Uterus (tissue), 3 donors: ENCODE measurements at regions not wholly inside any gene's neighbourhood (a gene's known extent, or its start where the extent isn't known, plus 50 kb on each side); places are given as distances from the start of the nearest gene placed in this dataset.

Experiments
- DNase-seq, 2 donors: peaks; one replicate each; pipeline ENCODE4 v3.0.0-alpha.2; 2019 to 2020
- H3K27ac ChIP-seq, 2 donors: fragments of 200-600 bp; sonication (generic); 1 replicate in 1 of 2; 2 replicates in 1 of 2; pipeline ENCODE4 v1.5.1; 2016 to 2018
- H3K27me3 ChIP-seq, 2 donors: fragments of 200-600 bp; sonication (generic); one replicate each; pipeline ENCODE4 v1.5.1; 2018 to 2019; ENCODE audit warnings: control low read depth in 1 of 2
- H3K36me3 ChIP-seq, 2 donors: fragments of 200-600 bp; sonication (generic); one replicate each; pipeline ENCODE4 v1.5.1; 2019; ENCODE audit warnings: control low read depth in 1 of 2
- H3K4me1 ChIP-seq, 2 donors: fragments of 200-600 bp; sonication (generic); one replicate each; pipeline ENCODE4 v1.5.1; 2018 to 2019; ENCODE audit warnings: control low read depth in 1 of 2
- H3K4me3 ChIP-seq, 2 donors: fragments of 200-600 bp; sonication (generic); 1 replicate in 1 of 2; 2 replicates in 1 of 2; pipeline ENCODE4 v1.5.1; 2018 to 2019; ENCODE audit warnings: mild to moderate bottlenecking in 1 of 2
- H3K9me3 ChIP-seq, 2 donors: fragments of 200-600 bp; sonication (generic); one replicate each; pipeline ENCODE4 v1.5.1; 2019; ENCODE audit warnings: control low read depth in 1 of 2
- POLR2A ChIP-seq, 2 donors: fragments of 450-650 bp; IDR thresholded peaks; one replicate each; pipeline ENCODE4 v1.6.1; 2016; ENCODE audit warnings: antibody characterized with exemption in 2 of 2, mild to moderate bottlenecking in 1 of 2, moderate library complexity in 1 of 2
- intact Hi-C: fragments of 100-400 bp; cut with DNase I; formaldehyde crosslinking; loops from one replicate; pipeline ENCODE4 v1.15.1; 2023; ENCODE audit warnings: low total_unique reads
- TF ChIP-seq, protein P1 (sequence below), 4 experiments: fragments of 200-600 bp in 2 of 4; fragments of 450-650 bp in 2 of 4; sonication (generic) in 2 of 4; IDR thresholded peaks; one replicate each; pipeline ENCODE4 v1.5.1; 2016 to 2019; ENCODE audit warnings: antibody characterized with exemption in 4 of 4, mild to moderate bottlenecking in 2 of 4, moderate library complexity in 1 of 4
- donor health status: DM: yes; HTN: yes; CAD: no.

DNA sequence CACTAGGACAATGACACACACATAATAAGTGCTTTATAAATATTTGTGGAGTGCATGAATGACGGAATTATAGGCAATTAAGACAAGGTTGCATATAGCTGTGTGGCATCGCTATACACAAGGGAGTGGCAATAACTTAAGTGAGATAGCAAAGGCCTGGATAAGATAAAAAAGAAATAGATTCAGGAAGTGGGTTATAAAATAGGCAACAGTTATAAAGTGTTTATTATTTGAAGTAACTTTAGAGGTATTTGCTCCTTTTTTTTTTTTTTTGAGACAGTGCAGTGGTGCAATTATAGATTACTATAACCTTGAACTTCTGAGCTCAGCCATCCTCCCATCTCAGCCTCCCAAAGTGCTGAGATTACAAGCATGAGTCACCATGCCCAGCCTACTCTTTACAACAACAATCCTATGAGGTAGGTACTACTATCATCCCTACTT is 75.9 kb upstream of the LOC128125822 start:
- Histone ChIP-seq H3K27me3 (no peaks in the 10 kb centered on the region), H3K4me3 (no peak overlapping the region), H3K36me3 (no peaks in the 10 kb centered on the region), H3K9me3 (no peaks in the 10 kb centered on the region), H3K27ac (no peak overlapping the region), H3K4me1 (no peaks in the 10 kb centered on the region)
- TF ChIP-seq, protein P1, sequence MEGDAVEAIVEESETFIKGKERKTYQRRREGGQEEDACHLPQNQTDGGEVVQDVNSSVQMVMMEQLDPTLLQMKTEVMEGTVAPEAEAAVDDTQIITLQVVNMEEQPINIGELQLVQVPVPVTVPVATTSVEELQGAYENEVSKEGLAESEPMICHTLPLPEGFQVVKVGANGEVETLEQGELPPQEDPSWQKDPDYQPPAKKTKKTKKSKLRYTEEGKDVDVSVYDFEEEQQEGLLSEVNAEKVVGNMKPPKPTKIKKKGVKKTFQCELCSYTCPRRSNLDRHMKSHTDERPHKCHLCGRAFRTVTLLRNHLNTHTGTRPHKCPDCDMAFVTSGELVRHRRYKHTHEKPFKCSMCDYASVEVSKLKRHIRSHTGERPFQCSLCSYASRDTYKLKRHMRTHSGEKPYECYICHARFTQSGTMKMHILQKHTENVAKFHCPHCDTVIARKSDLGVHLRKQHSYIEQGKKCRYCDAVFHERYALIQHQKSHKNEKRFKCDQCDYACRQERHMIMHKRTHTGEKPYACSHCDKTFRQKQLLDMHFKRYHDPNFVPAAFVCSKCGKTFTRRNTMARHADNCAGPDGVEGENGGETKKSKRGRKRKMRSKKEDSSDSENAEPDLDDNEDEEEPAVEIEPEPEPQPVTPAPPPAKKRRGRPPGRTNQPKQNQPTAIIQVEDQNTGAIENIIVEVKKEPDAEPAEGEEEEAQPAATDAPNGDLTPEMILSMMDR (IDR thresholded peaks at IDR 0.05) = no peak
- TF ChIP-seq POLR2A (IDR thresholded peaks at IDR 0.05) = no peak
- intact Hi-C loops = no loop called here
- no peak for DNase-seq

DNA sequence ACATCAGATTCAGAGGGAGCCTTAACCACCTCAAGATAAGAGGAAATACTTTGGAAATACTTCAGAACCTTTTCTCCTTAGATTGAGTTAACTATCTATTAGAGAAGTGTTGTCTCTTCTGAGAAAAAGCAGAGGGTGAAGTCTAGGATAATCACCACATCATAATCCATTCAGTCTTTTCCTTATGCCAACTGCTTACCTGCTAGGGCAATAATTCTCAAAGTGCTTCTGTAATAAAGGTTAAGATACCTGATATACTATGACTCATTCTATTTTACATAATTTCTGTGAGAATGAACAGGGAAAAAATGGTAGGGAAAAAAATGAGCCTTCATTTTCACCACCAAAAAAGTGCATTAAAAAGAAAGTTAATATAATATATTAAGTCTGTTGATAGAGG is 70.1 kb upstream of the LOC128125822 start:
- Histone ChIP-seq H3K36me3 (no peaks in the 10 kb centered on the region), H3K4me3 (no peak overlapping the region), H3K27ac (no peak overlapping the region), H3K9me3 (no peaks in the 10 kb centered on the region), H3K4me1 (no peaks in the 10 kb centered on the region), H3K27me3 (no peaks in the 10 kb centered on the region)
- intact Hi-C loops = no loop called here
- no peak for DNase-seq
- no peak for TF ChIP-seq POLR2A (IDR thresholded peaks at IDR 0.05)
- TF ChIP-seq, protein P1 (IDR thresholded peaks at IDR 0.05) = no peak

DNA sequence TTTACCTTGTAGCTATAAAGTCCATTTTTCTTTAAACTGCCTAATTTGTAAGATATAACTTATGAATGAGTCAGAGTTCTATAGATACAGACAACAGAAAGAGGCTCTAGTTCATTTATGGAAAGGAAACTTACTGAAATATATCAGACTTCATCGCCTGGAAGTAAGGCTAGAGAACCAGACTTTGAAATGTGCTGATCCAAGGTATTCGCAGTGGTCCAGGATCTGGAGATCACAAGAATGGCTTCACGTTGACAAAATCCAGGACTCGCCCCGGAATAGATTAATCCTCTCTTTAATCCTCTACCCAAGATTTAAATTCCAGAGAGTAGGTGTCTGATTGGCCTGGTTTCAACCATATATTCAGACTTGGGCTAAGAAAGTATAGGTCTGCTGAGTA is 69.1 kb upstream of the LOC128125822 start:
- TF ChIP-seq, protein P1 (IDR thresholded peaks at IDR 0.05) = no peak
- no peak for TF ChIP-seq POLR2A (IDR thresholded peaks at IDR 0.05)
- Histone ChIP-seq H3K36me3 (no peaks in the 10 kb centered on the region), H3K4me3 (no peak overlapping the region), H3K27ac (no peak overlapping the region), H3K27me3 (no peaks in the 10 kb centered on the region), H3K4me1 (no peaks in the 10 kb centered on the region), H3K9me3 (no peaks in the 10 kb centered on the region)
- DNase-seq = no peak
- intact Hi-C loops = no loop called here

DNA sequence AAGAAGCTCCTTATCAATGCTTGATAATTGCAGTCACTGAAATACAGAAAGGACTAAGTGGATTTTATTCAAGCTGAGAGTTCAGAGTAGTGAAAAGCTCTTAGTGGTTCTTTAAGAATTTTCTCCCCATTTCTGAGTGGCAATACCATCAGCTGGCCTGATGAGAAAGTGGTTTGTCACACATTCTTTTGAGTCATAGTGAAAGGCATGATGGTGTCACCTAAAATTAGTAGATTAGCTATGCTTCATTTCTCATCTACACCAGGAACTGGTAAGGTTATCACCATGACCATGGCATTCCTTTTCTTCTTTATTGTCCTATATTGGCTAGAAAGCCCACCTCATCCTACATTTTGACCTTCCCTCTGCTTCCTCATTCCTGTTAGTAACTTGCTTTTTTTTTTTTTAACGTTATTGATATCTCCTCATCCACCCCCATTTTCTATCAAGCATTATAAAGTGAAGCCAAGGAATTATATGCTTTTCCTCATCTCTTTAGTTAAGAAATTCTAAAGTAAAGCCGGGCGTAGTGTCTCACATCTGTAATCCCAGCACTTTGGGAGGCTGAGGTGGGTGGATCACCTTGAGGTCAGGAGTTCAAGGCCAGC is 67.4 kb upstream of the LOC128125822 start:
- TF ChIP-seq, protein P1 (IDR thresholded peaks at IDR 0.05) = no peak
- TF ChIP-seq POLR2A (IDR thresholded peaks at IDR 0.05) = no peak
- intact Hi-C loops = no loop called here
- H3K4me3 ChIP-seq = no peak overlapping the region
- DNase-seq = no peak
- H3K4me1 ChIP-seq = no peaks in the 10 kb centered on the region
- H3K9me3 ChIP-seq = no peaks in the 10 kb centered on the region
- H3K36me3 ChIP-seq = no peaks in the 10 kb centered on the region
- no peaks in the 10 kb centered on the region for H3K27me3 ChIP-seq
- no peak overlapping the region for H3K27ac ChIP-seq

DNA sequence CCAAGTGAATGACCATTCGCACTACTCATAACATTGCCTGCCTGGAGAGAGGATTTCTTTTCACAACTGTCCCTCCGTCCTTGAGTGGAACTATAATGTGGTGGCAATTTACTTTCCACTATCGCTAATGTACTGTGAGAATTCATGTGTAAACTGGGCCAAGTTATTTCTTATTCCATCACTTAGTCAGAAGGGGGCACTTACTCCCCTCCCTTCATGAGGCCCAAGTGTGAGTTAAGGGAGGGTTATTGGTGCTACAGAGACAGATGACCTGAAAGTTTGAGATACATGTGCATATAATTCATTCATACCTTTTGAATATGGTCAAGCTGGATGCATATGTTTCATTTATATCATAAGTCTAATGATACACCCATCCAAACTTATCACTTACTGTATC is 65.2 kb upstream of the LOC128125822 start:
- Histone ChIP-seq H3K4me1 (no peaks in the 10 kb centered on the region), H3K36me3 (no peaks in the 10 kb centered on the region), H3K27me3 (no peaks in the 10 kb centered on the region), H3K9me3 (no peaks in the 10 kb centered on the region), H3K4me3 (no peak overlapping the region), H3K27ac (no peak overlapping the region)
- DNase-seq = no peak
- intact Hi-C loops = no loop called here
- TF ChIP-seq, protein P1 (IDR thresholded peaks at IDR 0.05) = no peak
- no peak for TF ChIP-seq POLR2A (IDR thresholded peaks at IDR 0.05)
